ENCODE measurements at regions not wholly inside any gene's neighbourhood (a gene's known extent, or its start where the extent isn't known, plus 50 kb on each side); places are given as distances from the start of the nearest gene placed in this dataset.

GRCh38 chr4:187271848-187272247 is 548.2 kb upstream of the FAT1 start:
- no peaks in the 10 kb centered on the region for H4K20me1 ChIP-seq (ENCODE audit: control insufficient read depth, insufficient read depth, insufficient read length)
- no peaks in the 10 kb centered on the region for H3K4me1 ChIP-seq (ENCODE audit: insufficient read depth, low read length)
- no peak overlapping the region for H3K27ac Mint-ChIP-seq

More at GRCh38 chr4:187271848-187272247, 548.2 kb upstream of the FAT1 start:
- no peak overlapping the region for H2BK20ac ChIP-seq (ENCODE audit: low read depth, low read length, poor library complexity, severe bottlenecking)
- H3K56ac ChIP-seq (ENCODE audit: insufficient read length, low read depth, low read length), result no peak overlapping the region
- Mint-ChIP-seq H3K27me3 (ENCODE audit: low read depth) (no peaks in the 10 kb centered on the region), H3K4me1 (no peaks in the 10 kb centered on the region), H3K9me3 (no peaks in the 10 kb centered on the region), H3K36me3 (ENCODE audit: insufficient read depth in 1 of 3, low read depth in 3 of 3) (no peaks in the 10 kb centered on the region), H3K4me3 (no peak overlapping the region)
- no peak overlapping the region for H2BK5ac ChIP-seq (ENCODE audit: insufficient read length, low read length)
- no peak overlapping the region for H2BK120ac ChIP-seq (ENCODE audit: low read depth, low read length, poor library complexity, severe bottlenecking)
- no peak overlapping the region for H2AK5ac ChIP-seq (ENCODE audit: insufficient read length, low read length)
- no peak overlapping the region for H3K9ac ChIP-seq (ENCODE audit: extremely low read depth, insufficient read length, low read length)
- H2AFZ ChIP-seq (ENCODE audit: low read length), result no peak overlapping the region
- no peak overlapping the region for H4K8ac ChIP-seq (replicated peaks; ENCODE audit: insufficient read length, low read depth, low read length)
- TF ChIP-seq, protein P1, sequence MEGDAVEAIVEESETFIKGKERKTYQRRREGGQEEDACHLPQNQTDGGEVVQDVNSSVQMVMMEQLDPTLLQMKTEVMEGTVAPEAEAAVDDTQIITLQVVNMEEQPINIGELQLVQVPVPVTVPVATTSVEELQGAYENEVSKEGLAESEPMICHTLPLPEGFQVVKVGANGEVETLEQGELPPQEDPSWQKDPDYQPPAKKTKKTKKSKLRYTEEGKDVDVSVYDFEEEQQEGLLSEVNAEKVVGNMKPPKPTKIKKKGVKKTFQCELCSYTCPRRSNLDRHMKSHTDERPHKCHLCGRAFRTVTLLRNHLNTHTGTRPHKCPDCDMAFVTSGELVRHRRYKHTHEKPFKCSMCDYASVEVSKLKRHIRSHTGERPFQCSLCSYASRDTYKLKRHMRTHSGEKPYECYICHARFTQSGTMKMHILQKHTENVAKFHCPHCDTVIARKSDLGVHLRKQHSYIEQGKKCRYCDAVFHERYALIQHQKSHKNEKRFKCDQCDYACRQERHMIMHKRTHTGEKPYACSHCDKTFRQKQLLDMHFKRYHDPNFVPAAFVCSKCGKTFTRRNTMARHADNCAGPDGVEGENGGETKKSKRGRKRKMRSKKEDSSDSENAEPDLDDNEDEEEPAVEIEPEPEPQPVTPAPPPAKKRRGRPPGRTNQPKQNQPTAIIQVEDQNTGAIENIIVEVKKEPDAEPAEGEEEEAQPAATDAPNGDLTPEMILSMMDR (conservative IDR thresholded peaks at IDR 0.05), result no peak
- no peaks in the 10 kb centered on the region for H3K9me3 ChIP-seq (ENCODE audit: control insufficient read depth, low read depth, low read length)
- no peaks in the 10 kb centered on the region for H3K23me2 ChIP-seq (ENCODE audit: insufficient read length, low read depth, low read length, poor library complexity, severe bottlenecking)
- H3K27me3 ChIP-seq (ENCODE audit: insufficient read depth, low read length), result no peaks in the 10 kb centered on the region
- no peak overlapping the region for H3K18ac ChIP-seq (ENCODE audit: insufficient read length, low read depth, low read length)
- H2BK15ac ChIP-seq (ENCODE audit: low read depth, low read length), result no peak overlapping the region
- no peak overlapping the region for H3K4me2 ChIP-seq (ENCODE audit: insufficient read depth, insufficient read length, low read length)
- no peak overlapping the region for H4K5ac ChIP-seq (ENCODE audit: insufficient read length, low read depth, low read length)
- DNase-seq, result no peak
- H3K4ac ChIP-seq (ENCODE audit: low read depth, low read length), result no peak overlapping the region
- 100% methylated on average over 1 of the region's 2 CpGs for WGBS (ENCODE audit: extremely low coverage, insufficient read length, low lambda C conversion rate)
- no peak overlapping the region for H3K23ac ChIP-seq (ENCODE audit: insufficient read length, low read depth, low read length)
- no peak overlapping the region for H3T11ph ChIP-seq (ENCODE audit: low read length)
- no peak overlapping the region for H3K27ac ChIP-seq (ENCODE audit: insufficient read length, low read depth, low read length)
- no peak overlapping the region for H4K91ac ChIP-seq (ENCODE audit: insufficient read length, low read depth, low read length)
- H3K79me2 ChIP-seq (ENCODE audit: insufficient read depth, low read length), result no peaks in the 10 kb centered on the region
- H3K14ac ChIP-seq (ENCODE audit: insufficient read depth, low read length), result no peak overlapping the region
- no peaks in the 10 kb centered on the region for H3K79me1 ChIP-seq (ENCODE audit: insufficient read depth, low read depth, low read length, poor library complexity, severe bottlenecking)
- H2BK12ac ChIP-seq (ENCODE audit: insufficient read length, low read depth, low read length), result no peak overlapping the region
